Stimulated activated CD8-positive, alpha-beta memory T cell treated with anti-CD3 and anti-CD28 coated beads, Interleukin-4, amount 100 ng/mL, for 4 hours (primary cell): ENCODE measurements at regions not wholly inside any gene's neighbourhood (a gene's known extent, or its start where the extent isn't known, plus 50 kb on each side); places are given as distances from the start of the nearest gene placed in this dataset.
"Not testable (repeated sequence)": the region's sequence is repeated elsewhere in the genome, so short reads cannot be mapped to it uniquely, and the experiment has no call there.

Experiments used
- DNase-seq, 2 donors: peaks; one replicate each; pipeline ENCODE4 v3.0.0-alpha.2; 2020; ENCODE audit warnings: low read depth in 2 of 2, low spot score in 1 of 2

GRCh38 chr3:30462721-30463470 is 143.5 kb upstream of the TGFBR2 start:
- no peak for DNase-seq

GRCh38 chr3:30464381-30464780 is 142.0 kb upstream of the TGFBR2 start:
- no peak for DNase-seq

- DNase-seq = no peak
Measured at GRCh38 chr3:30465454-30465853, 140.9 kb upstream of the TGFBR2 start.

GRCh38 chr3:30467596-30468238 is 138.7 kb upstream of the TGFBR2 start:
- no peak for DNase-seq

- DNase-seq = no peak
Measured at GRCh38 chr3:30469133-30469532, 137.3 kb upstream of the TGFBR2 start.

- DNase-seq = no peak
Measured at GRCh38 chr3:30470496-30470895, 135.9 kb upstream of the TGFBR2 start.

GRCh38 chr3:30471066-30471465 is 135.3 kb upstream of the TGFBR2 start:
- DNase-seq = no peak

GRCh38 chr3:30471796-30472489 is 134.5 kb upstream of the TGFBR2 start:
- DNase-seq = no peak

GRCh38 chr3:30473374-30474051 is 132.9 kb upstream of the TGFBR2 start:
- no peak for DNase-seq

- DNase-seq = no peak
Measured at GRCh38 chr3:30474371-30474770, 132.0 kb upstream of the TGFBR2 start.

GRCh38 chr3:30475038-30475808 is 131.2 kb upstream of the TGFBR2 start:
- no peak for DNase-seq

- DNase-seq = no peak
Measured at GRCh38 chr3:30475809-30476178, 130.6 kb upstream of the TGFBR2 start.

GRCh38 chr3:30476368-30477084 is 129.9 kb upstream of the TGFBR2 start:
- no peak for DNase-seq

- DNase-seq = no peak
Measured at GRCh38 chr3:30477149-30477921, 129.1 kb upstream of the TGFBR2 start.

GRCh38 chr3:30479737-30480136 is 126.7 kb upstream of the TGFBR2 start:
- DNase-seq = not testable (repeated sequence)

GRCh38 chr3:30480156-30480555 is 126.2 kb upstream of the TGFBR2 start:
- DNase-seq = not testable (repeated sequence)

GRCh38 chr3:30480587-30480986 is 125.8 kb upstream of the TGFBR2 start:
- no peak for DNase-seq

- DNase-seq = no peak
Measured at GRCh38 chr3:30481241-30481640, 125.2 kb upstream of the TGFBR2 start.

GRCh38 chr3:30484229-30484628 is 122.2 kb upstream of the TGFBR2 start:
- not testable (repeated sequence) for DNase-seq

GRCh38 chr3:30486368-30486767 is 120.0 kb upstream of the TGFBR2 start:
- DNase-seq = no peak
